Heart right ventricle (tissue), 16 donors: ENCODE measurements at regions not wholly inside any gene's neighbourhood (a gene's known extent, or its start where the extent isn't known, plus 50 kb on each side); places are given as distances from the start of the nearest gene placed in this dataset.

Experiments used
- ATAC-seq, 8 donors: fragments of 200-7000 bp; cut with Tn5 transposase; one replicate each; pipeline ENCODE4 v1.9.1; 2020; ENCODE audit warnings: mild to moderate bottlenecking in 8 of 8, moderate library complexity in 8 of 8, moderate number of reproducible peaks in 1 of 8
- DNase-seq, 2 donors: peaks; one replicate each; pipeline ENCODE4 v3.0.0-alpha.2; 2020
- H3K27ac ChIP-seq, 10 donors: fragments of 200-600 bp; sonication (generic) in 2 of 10; one replicate each; pipeline versions ENCODE4 v1.5.0 to v1.8.0; 2020 to 2022; ENCODE audit warnings: mild to moderate bottlenecking in 3 of 10
- H3K27me3 ChIP-seq, 7 donors: fragments of 200-600 bp; one replicate each; pipeline ENCODE4 v1.8.0; 2021 to 2022; ENCODE audit warnings: mild to moderate bottlenecking in 2 of 7
- H3K36me3 ChIP-seq, 9 donors: fragments of 200-600 bp; sonication (generic) in 1 of 9; one replicate each; pipeline versions ENCODE4 v1.5.0 to v1.8.0; 2020 to 2022; ENCODE audit warnings: mild to moderate bottlenecking in 2 of 9
- H3K4me1 ChIP-seq, 9 donors: fragments of 200-600 bp; sonication (generic) in 1 of 9; one replicate each; pipeline versions ENCODE4 v1.5.0 to v1.8.0; 2020 to 2022; ENCODE audit warnings: mild to moderate bottlenecking in 4 of 9
- H3K4me3 ChIP-seq, 10 donors: fragments of 200-600 bp; sonication (generic) in 2 of 10; one replicate each; pipeline versions ENCODE4 v1.5.0 to v1.8.0; 2020 to 2022; ENCODE audit warnings: mild to moderate bottlenecking in 7 of 10, moderate library complexity in 2 of 10
- H3K9me3 ChIP-seq, 11 donors: fragments of 200-600 bp in 10 of 11; sonication (generic) in 2 of 11; one replicate each; pipeline versions ENCODE4 v1.5.0 to v1.8.0; 2013 to 2022; ENCODE audit warnings: mild to moderate bottlenecking in 2 of 11, control low read depth in 1 of 11, moderate library complexity in 1 of 11
- WGBS, 2 donors: extraction: QIAGEN DNeasy Blood & Tissue Kit; methylation state at CpG; one replicate each; pipeline ENCODE4 v1.1.7; 2013; ENCODE audit warnings: inconsistent platforms in 1 of 2; 5-methylcytosine and 5-hydroxymethylcytosine counted together
- intact Hi-C, 10 donors: fragments of 100-400 bp; cut with DNase I; formaldehyde crosslinking; loops; one replicate each; pipeline versions ENCODE4 v1.11.1 to v1.14.2; 2022
- TF ChIP-seq, protein P1 (sequence below), 9 donors: fragments of 200-600 bp; sonication (generic) in 2 of 9; IDR thresholded peaks; one replicate each; pipeline versions ENCODE4 v1.5.0 to v1.8.0; 2021 to 2022; ENCODE audit warnings: antibody characterized with exemption in 9 of 9, mild to moderate bottlenecking in 5 of 9, moderate library complexity in 1 of 9
- donor health status: Arrhythmogenic right ventricular cardiomyopathy.
- donor health status: ischemic (EF 13 %, LVEDD 7.1; RV severe dilation, severe dysfunction).
- donor health status: healthy with polysubstance abuse.
- donor health status: DM: no; HTN: yes; CAD: no.
- donor health status: DM: no; HTN: no; CAD: no.
- donor health status: ischemic (EF 25% LVEDD 6.9; RV normal size, moderate dysfunction).
- donor health status: ischemic (EF 25% LVEDD 5.7; RV mildly dilated, moderate dysfunction).
- donor health status: healthy.
- donor health status: DM: yes; HTN: yes; CAD: no.
- donor health status: Ischemic cardiomyopathy.
- donor health status: ischemic (EF 35%, LVEDD 5.7; RV mildly dilated, moderate dysfunction).
- donor health status: nonischemic (EF 11% LVEDD 7.7; RV severe dilation, severe dysfunction).
- donor health status: DM: yes; HTN: yes; CAD: no.
- donor health status: PGD.
- donor health status: ischemic (EF 29% LVEDD 5.4; RV normal size, mild dysfunction).
- donor health status: nonischemic (EF 23%, LVEDD 6.1; RV moderate dilation, normal function).

DNA sequence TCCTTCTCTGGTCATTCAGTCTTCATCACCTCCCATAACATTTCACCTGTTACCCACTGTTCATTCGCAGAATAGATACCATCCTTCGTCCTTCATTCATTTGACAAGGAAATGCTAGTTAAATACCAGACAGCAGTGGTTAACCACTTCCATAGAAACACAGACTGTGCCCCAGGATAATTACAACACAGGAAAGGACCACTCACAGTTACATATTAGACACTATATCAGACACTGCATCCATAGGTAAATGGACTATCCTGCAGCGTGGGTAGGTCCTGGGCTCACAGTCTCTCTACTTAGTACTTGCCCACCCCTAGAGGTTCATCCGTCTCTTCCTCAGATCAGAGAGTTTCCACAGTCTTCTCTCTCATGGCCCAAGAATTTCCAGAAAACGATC, 1044.6 kb downstream of the VRK1 start:
- no peaks in the 10 kb centered on the region for H3K9me3 ChIP-seq
- ATAC-seq (no peak), DNase-seq (no peak)
- H3K27me3 ChIP-seq: peaks cover 0 to 27% (median 13%) of the 10 kb centered on the region in 7 donors
- intact Hi-C loops: no loop called here
- 72 to 77% methylated on average over 5 of the region's 5 CpGs for WGBS, 2 donors
- no peak overlapping the region for H3K27ac ChIP-seq
- H3K36me3 ChIP-seq: no peaks in the 10 kb centered on the region
- H3K4me1 ChIP-seq: no peaks in the 10 kb centered on the region
- H3K4me3 ChIP-seq: no peak overlapping the region
- TF ChIP-seq, protein P1, sequence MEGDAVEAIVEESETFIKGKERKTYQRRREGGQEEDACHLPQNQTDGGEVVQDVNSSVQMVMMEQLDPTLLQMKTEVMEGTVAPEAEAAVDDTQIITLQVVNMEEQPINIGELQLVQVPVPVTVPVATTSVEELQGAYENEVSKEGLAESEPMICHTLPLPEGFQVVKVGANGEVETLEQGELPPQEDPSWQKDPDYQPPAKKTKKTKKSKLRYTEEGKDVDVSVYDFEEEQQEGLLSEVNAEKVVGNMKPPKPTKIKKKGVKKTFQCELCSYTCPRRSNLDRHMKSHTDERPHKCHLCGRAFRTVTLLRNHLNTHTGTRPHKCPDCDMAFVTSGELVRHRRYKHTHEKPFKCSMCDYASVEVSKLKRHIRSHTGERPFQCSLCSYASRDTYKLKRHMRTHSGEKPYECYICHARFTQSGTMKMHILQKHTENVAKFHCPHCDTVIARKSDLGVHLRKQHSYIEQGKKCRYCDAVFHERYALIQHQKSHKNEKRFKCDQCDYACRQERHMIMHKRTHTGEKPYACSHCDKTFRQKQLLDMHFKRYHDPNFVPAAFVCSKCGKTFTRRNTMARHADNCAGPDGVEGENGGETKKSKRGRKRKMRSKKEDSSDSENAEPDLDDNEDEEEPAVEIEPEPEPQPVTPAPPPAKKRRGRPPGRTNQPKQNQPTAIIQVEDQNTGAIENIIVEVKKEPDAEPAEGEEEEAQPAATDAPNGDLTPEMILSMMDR (IDR thresholded peaks at IDR 0.05): no peak

DNA sequence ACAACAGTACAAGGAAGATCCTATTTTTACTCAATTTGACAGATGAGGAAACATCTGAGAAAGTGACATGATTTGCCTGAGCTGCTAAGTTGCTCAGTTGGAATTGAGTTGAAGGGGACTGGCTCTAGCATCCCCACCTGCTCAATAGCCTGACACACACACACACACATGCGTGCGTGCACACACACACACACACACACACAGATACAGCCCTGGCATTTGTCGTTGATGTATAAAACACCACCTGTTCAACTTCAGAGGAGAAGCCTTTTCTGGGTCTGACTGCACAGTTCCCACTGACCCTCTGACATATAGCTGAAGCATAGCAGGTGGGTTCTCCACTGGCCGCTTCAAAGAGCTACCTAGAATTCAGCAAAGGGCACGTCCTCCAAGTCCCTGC, 1045.9 kb downstream of the VRK1 start:
- Histone ChIP-seq H3K36me3 (no peaks in the 10 kb centered on the region), H3K4me3 (no peak overlapping the region), H3K27me3 (peaks cover 0 to 27% (median 13%) of the 10 kb centered on the region in 7 donors), H3K27ac (no peak overlapping the region), H3K4me1 (no peaks in the 10 kb centered on the region), H3K9me3 (no peaks in the 10 kb centered on the region)
- ATAC-seq (no peak), DNase-seq (no peak)
- intact Hi-C loops: no loop called here
- TF ChIP-seq, protein P1 (IDR thresholded peaks at IDR 0.05): no peak
- 65 to 76% methylated on average over 5 of the region's 5 CpGs for WGBS, 2 donors

GRCh38 chr14:97844042-97844441, 1046.9 kb downstream of the VRK1 start:
- no peak overlapping the region for H3K27ac ChIP-seq
- H3K9me3 ChIP-seq: no peaks in the 10 kb centered on the region
- intact Hi-C loops: no loop called here
- H3K4me1 ChIP-seq: no peaks in the 10 kb centered on the region
- peaks cover 0 to 25% (median 13%) of the 10 kb centered on the region in 7 donors for H3K27me3 ChIP-seq
- DNase-seq: no peak
- H3K4me3 ChIP-seq: no peak overlapping the region
- ATAC-seq: no peak
- TF ChIP-seq, protein P1 (IDR thresholded peaks at IDR 0.05): no peak
- 81 to 84% methylated on average over 2 of the region's 2 CpGs for WGBS, 2 donors
- H3K36me3 ChIP-seq: no peaks in the 10 kb centered on the region

DNA sequence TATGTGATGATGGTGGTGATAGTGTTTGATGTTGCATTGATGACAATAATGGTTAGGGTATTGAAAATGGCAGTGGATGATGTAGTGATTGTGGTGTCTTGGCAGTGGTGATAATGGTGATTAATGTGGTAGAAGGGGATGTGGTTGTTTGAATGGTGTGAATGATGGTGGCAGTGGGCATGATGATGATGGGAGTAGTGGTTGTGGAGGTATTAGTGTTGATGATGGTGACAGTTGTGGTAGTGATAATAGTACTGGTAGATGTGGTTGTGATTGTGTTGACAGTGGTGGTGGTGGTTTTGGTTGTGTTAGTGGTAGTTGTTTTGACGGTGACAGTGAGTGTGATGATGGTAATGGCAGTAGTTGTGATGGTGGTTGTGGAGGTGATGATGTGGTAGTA, 1049.0 kb downstream of the VRK1 start:
- no peaks in the 10 kb centered on the region for H3K4me1 ChIP-seq
- H3K9me3 ChIP-seq: no peaks in the 10 kb centered on the region
- H3K27me3 ChIP-seq: peaks cover 0 to 12% (median 0%) of the 10 kb centered on the region in 7 donors
- 85 to 90% methylated on average over 1 of the region's 1 CpG for WGBS, 2 donors
- H3K4me3 ChIP-seq: no peak overlapping the region
- DNase-seq (no peak), ATAC-seq (no peak)
- intact Hi-C loops: no loop called here
- no peaks in the 10 kb centered on the region for H3K36me3 ChIP-seq
- H3K27ac ChIP-seq: no peak overlapping the region
- TF ChIP-seq, protein P1 (IDR thresholded peaks at IDR 0.05): no peak
